NCI-H1436 (cell line): ENCODE measurements at regions not wholly inside any gene's neighbourhood (a gene's known extent, or its start where the extent isn't known, plus 50 kb on each side); places are given as distances from the start of the nearest gene placed in this dataset.
"Not testable (repeated sequence)": the region's sequence is repeated elsewhere in the genome, so short reads cannot be mapped to it uniquely, and the experiment has no call there.

Experiments used
- DNase-seq: peaks from one replicate; lab custom pipeline; 2025; lab: John Stamatoyannopoulos, UW

- DNase-seq: no peak
Measured at GRCh38 chr12:113565368-113565767, 93.7 kb upstream of the LHX5 start.

DNA sequence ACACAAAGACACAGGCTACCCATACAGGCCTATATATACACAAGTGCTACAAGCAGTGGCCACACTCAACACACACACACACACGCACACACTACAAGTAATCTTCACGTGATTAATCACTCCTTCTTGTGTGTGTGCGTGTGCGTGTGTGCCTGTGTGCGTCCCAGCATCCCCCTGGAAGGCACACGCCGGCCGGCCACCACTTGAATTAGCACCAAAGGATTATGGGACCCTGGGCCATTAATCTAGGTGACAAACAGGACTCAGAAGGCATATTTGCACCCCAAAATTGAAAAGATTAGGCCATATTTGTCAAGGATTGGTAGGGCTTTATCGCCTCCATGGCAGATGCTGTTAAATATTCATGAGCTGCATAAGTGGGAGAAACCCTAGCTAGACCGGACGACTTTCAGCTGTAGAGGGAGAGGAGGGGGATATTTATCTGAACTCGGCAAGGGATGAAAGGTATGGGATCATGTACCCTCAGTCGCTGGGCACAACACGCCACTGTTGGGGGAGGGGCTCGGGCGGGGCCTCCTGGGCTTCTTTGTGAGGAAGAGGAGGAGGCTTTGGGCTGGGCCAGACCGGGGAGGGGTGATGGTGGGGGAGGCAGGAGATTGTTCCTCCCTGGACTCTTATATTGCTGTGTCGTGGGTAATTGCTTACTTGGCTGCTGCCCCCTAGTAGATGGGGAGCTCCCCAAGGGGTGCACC lies 89.6 kb upstream of the LHX5 start:
- no peak for DNase-seq

GRCh38 chr12:113559466-113559865 lies 87.8 kb upstream of the LHX5 start:
- no peak for DNase-seq

GRCh38 chr12:113555226-113555625 lies 83.6 kb upstream of the LHX5 start:
- no peak for DNase-seq

DNA sequence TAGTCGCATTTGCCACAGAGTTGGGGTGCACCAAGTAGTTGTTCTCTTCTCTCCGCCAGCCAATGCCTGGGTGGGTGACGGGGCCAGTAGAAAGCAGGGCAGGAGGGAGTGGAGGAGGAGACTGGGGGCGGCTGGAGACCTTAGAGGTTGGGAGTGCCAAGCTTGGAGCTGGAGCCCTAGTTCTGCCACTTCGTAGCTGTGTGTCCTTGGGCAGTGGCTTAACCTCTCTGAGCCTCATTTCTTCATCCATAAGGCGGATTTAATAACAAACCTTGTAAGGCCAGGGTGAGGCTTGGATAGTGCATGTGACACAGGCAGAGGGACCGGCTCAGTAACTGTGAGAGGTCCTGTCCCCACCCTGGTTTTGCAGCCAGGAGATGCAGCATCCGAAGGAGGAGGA lies 81.1 kb upstream of the LHX5 start:
- DNase-seq: no peak

DNA sequence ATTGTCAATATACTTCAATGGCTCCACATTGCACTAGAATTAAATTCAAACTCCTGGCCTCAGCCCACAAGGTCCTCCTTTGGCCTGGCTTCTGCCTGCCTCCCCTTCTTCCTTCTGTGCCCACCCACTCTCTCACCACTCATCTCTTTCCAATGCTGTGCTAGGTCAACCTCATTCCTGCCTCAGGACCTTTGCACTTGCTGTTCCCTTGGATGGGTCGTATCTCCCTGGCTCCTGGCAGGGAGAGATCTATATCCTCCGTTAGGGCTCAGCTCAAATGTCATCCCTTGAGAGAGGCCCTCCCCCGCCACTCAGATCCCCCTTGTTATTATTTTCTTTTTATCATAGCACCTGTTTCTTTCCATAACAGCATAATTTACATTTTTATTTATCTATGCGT lies 79.9 kb upstream of the LHX5 start:
- no peak for DNase-seq

GRCh38 chr12:113548467-113548866 lies 76.8 kb upstream of the LHX5 start:
- no peak for DNase-seq

GRCh38 chr12:113546916-113547863 lies 75.5 kb upstream of the LHX5 start:
- no peak for DNase-seq

DNA sequence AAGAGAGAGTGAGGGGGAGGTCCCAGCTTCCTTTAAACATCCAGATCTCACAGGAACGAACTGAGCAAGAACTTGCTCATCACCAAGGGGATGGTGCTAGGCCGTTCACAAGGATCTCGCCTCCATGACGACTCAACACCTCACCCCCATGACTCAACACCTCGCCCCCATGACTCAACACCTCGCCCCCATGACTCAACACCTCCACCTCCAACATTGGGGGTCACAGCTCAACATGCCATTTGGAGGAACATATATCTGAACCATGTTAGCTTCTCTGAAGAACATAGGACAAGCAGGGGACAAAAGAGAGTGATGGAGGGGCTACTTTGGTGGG lies 66.0 kb upstream of the LHX5 start:
- no peak for DNase-seq

DNA sequence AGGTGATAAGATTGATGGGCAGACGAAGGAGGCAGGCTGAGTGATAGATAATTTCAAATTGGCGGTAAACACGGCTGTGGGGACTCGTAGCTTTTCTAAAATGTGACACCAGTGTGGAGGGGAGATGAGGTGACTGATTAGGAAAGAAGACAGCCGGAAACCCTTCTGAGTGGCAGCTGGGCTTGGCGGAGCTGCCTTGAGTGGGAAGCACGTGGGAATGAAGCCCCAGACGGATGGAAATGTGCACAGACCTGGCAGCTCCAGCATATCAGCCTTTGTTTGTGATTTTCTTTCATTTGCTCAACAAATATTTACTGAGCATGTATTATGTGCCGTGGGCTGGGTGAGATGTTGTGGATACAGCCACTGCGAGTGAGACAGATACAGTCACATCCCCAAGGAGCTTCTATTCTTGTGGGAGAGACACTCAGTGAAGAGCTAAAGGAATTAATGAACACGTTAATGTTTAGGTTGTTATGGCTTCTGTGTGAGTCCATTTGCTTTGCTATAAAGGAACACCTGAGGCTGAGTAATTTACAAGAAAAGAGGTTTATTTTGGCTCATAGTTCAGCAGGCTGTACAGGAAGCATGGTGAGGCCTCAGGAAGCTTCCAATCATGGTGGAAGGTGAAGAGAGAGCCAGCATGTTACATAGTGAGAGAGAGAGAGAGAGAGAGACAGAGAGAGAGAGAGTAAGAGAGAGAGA lies 65.5 kb upstream of the LHX5 start:
- DNase-seq: no peak

DNA sequence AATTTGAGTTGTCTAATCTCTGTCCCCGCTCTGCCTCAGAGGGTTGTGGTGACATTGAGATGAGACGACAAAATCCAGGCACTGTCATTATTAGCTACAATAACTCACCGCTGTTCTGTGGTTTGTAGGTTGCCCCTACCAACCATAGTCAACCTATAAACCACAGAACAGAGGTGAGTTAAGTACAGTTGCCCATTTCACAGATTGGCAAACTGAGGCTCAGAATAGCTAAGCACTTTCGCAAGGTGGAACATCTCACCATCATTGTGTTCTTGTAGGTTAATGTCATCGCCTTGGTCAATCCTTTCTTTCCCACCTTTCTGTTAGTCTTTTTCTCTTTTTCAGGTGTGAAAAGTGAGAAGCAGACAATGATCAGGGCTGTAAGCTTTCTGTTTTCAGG lies 63.4 kb upstream of the LHX5 start:
- DNase-seq: no peak

DNA sequence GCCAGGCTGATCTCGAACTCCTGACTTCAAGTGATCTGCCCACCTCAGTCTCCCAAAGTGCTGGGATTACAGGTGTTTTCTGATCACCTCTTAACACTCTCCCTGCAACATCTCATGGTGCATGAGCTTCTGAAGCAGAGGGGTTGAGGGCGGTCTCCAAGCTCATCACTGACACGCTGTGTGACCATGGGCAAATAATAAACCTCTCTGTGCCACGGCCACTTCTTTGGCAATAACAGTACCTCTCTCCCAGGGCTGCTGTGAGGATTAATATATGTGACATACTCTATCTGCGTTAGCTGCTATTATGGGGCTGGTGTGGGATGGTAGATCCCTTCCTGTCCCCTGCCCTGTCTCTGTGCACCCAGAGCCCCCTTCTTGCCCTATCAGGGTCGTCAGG lies 62.9 kb upstream of the LHX5 start:
- DNase-seq: no peak

GRCh38 chr12:113533842-113534375 lies 62.2 kb upstream of the LHX5 start:
- DNase-seq: no peak

- peak; percentile 29 for DNase-seq
Measured at GRCh38 chr12:113532292-113532691, 60.6 kb upstream of the LHX5 start.

- not testable (repeated sequence) for DNase-seq
Measured at GRCh38 chr12:113531073-113531472, 59.4 kb upstream of the LHX5 start.

GRCh38 chr12:113528606-113529293 lies 57.1 kb upstream of the LHX5 start:
- DNase-seq: no peak

- DNase-seq: no peak
Measured at GRCh38 chr12:113525066-113525465, 53.4 kb upstream of the LHX5 start.

DNA sequence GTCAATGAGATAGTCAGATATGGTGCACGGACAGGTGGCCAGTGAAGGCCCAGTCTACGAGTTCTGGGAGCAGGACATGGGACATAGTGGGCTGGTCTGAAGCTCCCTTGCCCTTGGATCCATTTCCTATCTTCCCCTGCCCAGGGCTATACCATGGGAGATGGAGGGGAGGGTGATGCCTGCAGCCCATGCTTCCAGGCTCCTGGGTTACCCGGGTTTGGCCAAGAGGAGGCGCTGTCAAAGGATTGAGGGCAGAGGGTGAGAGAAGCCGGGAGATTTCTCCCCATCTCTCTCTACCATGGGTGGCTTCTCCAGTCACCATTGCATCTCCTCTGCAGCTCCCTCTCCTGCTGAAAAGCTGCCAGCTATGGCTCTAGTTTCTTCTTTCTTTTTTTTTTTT lies 52.8 kb upstream of the LHX5 start:
- DNase-seq: no peak

DNA sequence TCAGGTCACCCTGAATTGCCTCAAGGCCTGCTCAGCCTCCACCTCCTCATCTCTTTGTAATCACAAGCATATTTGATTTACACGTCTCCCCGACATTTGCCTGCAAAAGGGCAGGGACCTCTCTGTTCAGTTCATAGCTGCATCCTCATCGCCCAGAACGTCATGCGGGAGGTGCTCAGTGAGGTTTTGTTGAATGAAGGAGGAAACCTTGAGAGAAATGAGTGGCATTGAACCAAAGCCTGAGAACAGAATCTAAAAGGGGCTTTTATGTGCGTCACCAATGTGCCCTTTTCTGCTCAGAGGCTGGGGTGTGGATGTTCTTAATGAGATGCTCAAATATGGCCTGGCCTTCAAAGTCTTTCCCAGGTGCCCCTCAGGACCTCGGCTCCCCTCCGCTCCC lies 50.0 kb upstream of the LHX5 start:
- no peak for DNase-seq
